HepG2 (cell line): ENCODE measurements at regions not wholly inside any gene's neighbourhood (a gene's known extent, or its start where the extent isn't known, plus 50 kb on each side); places are given as distances from the start of the nearest gene placed in this dataset.

Source experiments
- ATAC-seq: fragments of 200-7000 bp; cut with Tn5 transposase; 3 replicates; pipeline ENCODE4 v1.9.1; 2020; ENCODE audit warnings: mild to moderate bottlenecking, moderate library complexity
- BruUV-seq: library from RNA; stranded (reverse); fragments of 400-500 nt; replicated peaks from 2 replicates; lab custom pipeline; 2021; lab: Mats Ljungman, UMichigan
- CTCF ChIA-PET: fragments of 300-600 bp; formaldehyde crosslinking; extraction: SDS; loops from one replicate; lab custom pipeline; 2021; ENCODE audit warnings: low total read pairs, inconsistent platforms, low intra/inter-chr PET ratio; lab: Yijun Ruan, JAX
- POLR2A ChIA-PET: fragments of 350-600 bp; sonication (Branson Sonifier 250); formaldehyde crosslinking; loops from one replicate; lab custom pipeline; 2020; ENCODE audit warnings: antibody characterized with exemption, inconsistent platforms; lab: Yijun Ruan, JAX
- DNase-seq: peaks from one replicate; pipeline ENCODE4 v3.0.0-alpha.2; 2015; ENCODE audit warnings: low spot score
- FAIRE-seq: peaks from 3 replicates; lab custom pipeline; 2011; peaks lifted over from hg19 to GRCh38; lab: Jason Lieb, UNC
- H2AFZ ChIP-seq: one replicate; pipeline ENCODE4 v1.6.1; 2011; ENCODE audit warnings: low read length, inconsistent platforms
- H3K27ac ChIP-seq: fragments of 300-600 bp; 3 replicates; pipeline ENCODE4 v1.8.0; 2011; ENCODE audit warnings: mixed run types, mild to moderate bottlenecking, mixed read lengths, low read length, inconsistent platforms; ENCODE audit not compliant: insufficient read depth; ENCODE audit errors: extremely low read length
- H3K27me3 ChIP-seq, 2 experiments: fragments of 200-600 bp in 1 of 2; 2 replicates in 1 of 2; 3 replicates in 1 of 2; pipeline versions ENCODE4 v1.6.0 to v1.8.0; 2011; ENCODE audit warnings: low read length in 2 of 2, mild to moderate bottlenecking in 2 of 2, moderate library complexity in 2 of 2, inconsistent platforms in 1 of 2; ENCODE audit not compliant: insufficient read depth in 2 of 2, control insufficient read depth in 1 of 2
- H3K36me3 ChIP-seq, 2 experiments: fragments of 200-600 bp in 1 of 2; replicated peaks in 1 of 2; 2 replicates in 1 of 2; 3 replicates in 1 of 2; pipeline versions ENCODE4 v1.5.1 to v1.8.0; 2011; ENCODE audit warnings: low read length in 2 of 2, inconsistent platforms in 1 of 2; ENCODE audit not compliant: insufficient read depth in 2 of 2, control insufficient read depth in 1 of 2
- H3K4me1 ChIP-seq: 2 replicates; pipeline ENCODE4 v1.5.1; 2012; ENCODE audit warnings: low read length, inconsistent platforms; ENCODE audit not compliant: insufficient read depth
- H3K4me2 ChIP-seq: 2 replicates; pipeline ENCODE4 v1.6.0; 2011; ENCODE audit warnings: low read depth, low read length, inconsistent platforms
- H3K4me3 ChIP-seq, 3 experiments: fragments of 200-600 bp in 1 of 3; sonication (generic), shearing (Covaris generic) in 1 of 3; replicated peaks in 1 of 3; 2 replicates each; pipeline ENCODE4 v1.5.1; 2011 to 2016; ENCODE audit warnings: low read length in 3 of 3, inconsistent platforms in 2 of 3, low read depth in 2 of 3, mild to moderate bottlenecking in 2 of 3, control low read depth in 1 of 3, mixed read lengths in 1 of 3; ENCODE audit not compliant: insufficient read depth in 1 of 3
- H3K79me2 ChIP-seq: one replicate; pipeline ENCODE4 v1.6.1; 2011; ENCODE audit warnings: low read length, inconsistent platforms; ENCODE audit not compliant: insufficient read depth
- H3K9ac ChIP-seq: 2 replicates; pipeline ENCODE4 v1.6.0; 2011; ENCODE audit warnings: mild to moderate bottlenecking, low read depth, low read length, inconsistent platforms; ENCODE audit not compliant: insufficient read depth
- H3K9me3 ChIP-seq: 2 replicates; pipeline ENCODE4 v1.5.1; 2012; ENCODE audit warnings: mild to moderate bottlenecking, low read length
- H4K20me1 ChIP-seq: 2 replicates; pipeline ENCODE4 v1.6.0; 2011; ENCODE audit warnings: inconsistent platforms, mild to moderate bottlenecking, low read length, moderate library complexity; ENCODE audit not compliant: insufficient read depth
- DR1 ChIP-seq: sonication (generic); formaldehyde crosslinking; IDR thresholded peaks from 2 replicates; pipeline ENCODE4 v1.8.0; 2021; ENCODE audit warnings: mild to moderate bottlenecking, missing genetic modification reagents, inconsistent platforms
- MEIS2 ChIP-seq: sonication (generic); formaldehyde crosslinking; IDR thresholded peaks from 2 replicates; pipeline ENCODE4 v1.9.0; 2021; ENCODE audit warnings: mild to moderate bottlenecking, missing genetic modification reagents
- NFYC ChIP-seq: IDR thresholded peaks from 2 replicates; pipeline ENCODE4 v1.6.1; 2016; ENCODE audit warnings: missing genetic modification reagents, missing compliant biosample characterization
- SKIL ChIP-seq: sonication (generic); formaldehyde crosslinking; IDR thresholded peaks from 2 replicates; pipeline ENCODE4 v1.8.0; 2022; ENCODE audit warnings: missing genetic modification reagents, mild to moderate bottlenecking, moderate library complexity, borderline replicate concordance
- ZBTB21 ChIP-seq: sonication (generic); formaldehyde crosslinking; IDR thresholded peaks from 2 replicates; pipeline ENCODE4 v1.4.0; 2020; ENCODE audit warnings: missing genetic modification reagents
- ZBTB49 ChIP-seq: sonication (generic); formaldehyde crosslinking; IDR thresholded peaks from 2 replicates; pipeline ENCODE4 v1.4.0; 2020; ENCODE audit warnings: missing genetic modification reagents, borderline replicate concordance
- ZNF484 ChIP-seq: sonication (generic); formaldehyde crosslinking; IDR thresholded peaks from 2 replicates; pipeline ENCODE4 v1.5.1; 2020; ENCODE audit warnings: mild to moderate bottlenecking, low read depth, missing genetic modification reagents, borderline replicate concordance
- ZNF841 ChIP-seq: sonication (generic); formaldehyde crosslinking; IDR thresholded peaks from 2 replicates; pipeline ENCODE4 v1.8.1; 2023; ENCODE audit warnings: missing genetic modification reagents, borderline replicate concordance
- WGBS: methylation state at CpG from one replicate; pipeline ENCODE4 v1.1.6; 2017; ENCODE audit warnings: low lambda C conversion rate; 5-methylcytosine and 5-hydroxymethylcytosine counted together
- in situ Hi-C: cut with HindIII; loops from 2 replicates; pipeline ENCODE4 v1.10.0; 2017; ENCODE audit warnings: low pct_unique_long_range_greater_than_20kb; ENCODE audit not compliant: extremely low pct_ligation_motif_present
- intact Hi-C: fragments of 100-400 bp; cut with micrococcal nuclease; formaldehyde crosslinking; loops from one replicate; pipeline ENCODE4 v1.10.0; 2022; ENCODE audit not compliant: unreplicated experiment

GRCh38 chr7:119640326-119640725, 632.6 kb upstream of the KCND2 start (continued):
- TF ChIP-seq NFYC (CRISPR knock-in tag) (no peak), SKIL (CRISPR knock-in tag) (no peak), ZNF484 (CRISPR knock-in tag) (no peak), MEIS2 (CRISPR knock-in tag) (no peak), DR1 (CRISPR knock-in tag) (no peak), ZBTB21 (CRISPR knock-in tag) (no peak)

GRCh38 chr7:119640861-119641260, 632.1 kb upstream of the KCND2 start:
- DNase-seq: no peak
- no peak overlapping the region for H3K9ac ChIP-seq
- no peaks in the 10 kb centered on the region for H3K79me2 ChIP-seq
- in situ Hi-C loops (no loop called here), intact Hi-C loops (no loop called here)
- ChIA-PET POLR2A (no interaction called here), CTCF (no interaction called here)
- no peak overlapping the region for H3K27ac ChIP-seq
- H3K4me3 ChIP-seq: no peak overlapping the region
- H3K27me3 ChIP-seq: no peaks in the 10 kb centered on the region
- no peaks in the 10 kb centered on the region for H3K36me3 ChIP-seq
- TF ChIP-seq ZNF841 (CRISPR knock-in tag): no peak
- no peak for TF ChIP-seq ZBTB49
- WGBS: 7% methylated on average over 4 of the region's 4 CpGs
- H4K20me1 ChIP-seq: no peaks in the 10 kb centered on the region
- no TSS peak for BruUV-seq
- ATAC-seq: no peak
- no peak overlapping the region for H2AFZ ChIP-seq
- H3K9me3 ChIP-seq: no peaks in the 10 kb centered on the region
- H3K4me1 ChIP-seq: no peaks in the 10 kb centered on the region
- H3K4me2 ChIP-seq: no peak overlapping the region
- no peak for FAIRE-seq
